Stimulated activated CD4-positive, alpha-beta T cell treated with anti-CD3 and anti-CD28 coated beads, TNF-alpha, amount 100 ng/mL, for 4 hours (primary cell): ENCODE measurements at regions not wholly inside any gene's neighbourhood (a gene's known extent, or its start where the extent isn't known, plus 50 kb on each side); places are given as distances from the start of the nearest gene placed in this dataset.
"Not testable (repeated sequence)": the region's sequence is repeated elsewhere in the genome, so short reads cannot be mapped to it uniquely, and the experiment has no call there.

Source experiments
- DNase-seq, 3 experiments: peaks; one replicate each; pipeline ENCODE4 v3.0.0-alpha.2; 2020; ENCODE audit warnings: low read depth in 3 of 3

DNA sequence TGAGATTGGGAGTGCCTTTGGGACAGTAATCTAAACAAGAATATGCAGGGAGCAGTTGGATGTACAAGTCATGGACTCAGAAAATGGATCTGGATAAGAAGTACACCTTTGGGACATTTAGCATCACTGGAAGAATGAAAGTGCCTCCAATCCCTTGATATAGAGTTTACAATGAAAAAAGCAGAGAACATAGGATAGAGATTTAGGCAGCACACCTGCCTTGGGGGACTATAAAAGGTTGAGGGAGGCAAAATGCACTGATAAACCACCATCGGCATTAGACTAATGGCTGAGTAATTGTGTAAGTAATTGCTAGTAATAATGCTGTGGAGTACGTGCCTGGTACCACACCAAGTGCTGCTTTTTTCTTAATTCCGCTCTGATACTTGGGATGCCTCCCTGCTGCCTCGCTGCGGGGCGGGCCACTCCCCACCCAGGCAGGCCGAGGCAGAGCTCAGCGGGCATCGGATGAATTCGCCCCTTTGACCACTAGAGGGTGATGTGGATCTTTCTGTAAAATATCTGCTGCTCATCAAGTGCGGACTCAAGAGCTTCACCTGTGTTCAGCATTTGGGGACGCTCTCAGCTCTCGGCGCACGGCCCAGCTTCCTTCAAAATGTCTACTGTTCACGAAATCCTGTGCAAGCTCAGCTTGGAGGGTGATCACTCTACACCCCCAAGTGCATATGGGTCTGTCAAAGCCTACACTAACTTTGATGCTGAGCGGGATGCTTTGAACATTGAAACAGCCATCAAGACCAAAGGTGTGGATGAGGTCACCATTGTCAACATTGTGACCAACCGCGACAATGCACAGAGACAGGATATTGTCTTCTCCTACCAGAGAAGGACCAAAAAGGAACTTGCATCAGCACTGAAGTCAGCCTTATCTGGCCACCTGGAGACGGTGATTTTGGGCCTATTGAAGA, 99.9 kb downstream of the ANKRD18B start:
- peak; percentile 42 to 45 (median 43) for DNase-seq

DNA sequence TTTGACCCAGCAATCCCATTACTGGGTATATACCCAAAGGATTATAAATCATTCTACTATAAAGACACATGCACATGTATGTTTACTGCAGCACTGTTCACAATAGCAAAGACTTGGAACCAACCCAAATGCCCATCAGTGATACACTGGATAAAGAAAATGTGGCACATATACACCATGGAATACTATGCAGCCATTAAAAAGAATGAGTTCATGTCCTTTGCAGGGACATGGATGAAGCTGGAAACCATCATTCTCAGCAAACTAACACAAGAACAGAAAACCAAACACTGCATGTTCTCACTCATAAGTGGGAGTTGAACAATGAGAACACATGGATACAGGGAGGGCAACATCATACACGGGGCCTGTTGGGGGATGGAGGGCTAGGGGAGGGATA, 104.3 kb downstream of the ANKRD18B start:
- not testable (repeated sequence) for DNase-seq

DNA sequence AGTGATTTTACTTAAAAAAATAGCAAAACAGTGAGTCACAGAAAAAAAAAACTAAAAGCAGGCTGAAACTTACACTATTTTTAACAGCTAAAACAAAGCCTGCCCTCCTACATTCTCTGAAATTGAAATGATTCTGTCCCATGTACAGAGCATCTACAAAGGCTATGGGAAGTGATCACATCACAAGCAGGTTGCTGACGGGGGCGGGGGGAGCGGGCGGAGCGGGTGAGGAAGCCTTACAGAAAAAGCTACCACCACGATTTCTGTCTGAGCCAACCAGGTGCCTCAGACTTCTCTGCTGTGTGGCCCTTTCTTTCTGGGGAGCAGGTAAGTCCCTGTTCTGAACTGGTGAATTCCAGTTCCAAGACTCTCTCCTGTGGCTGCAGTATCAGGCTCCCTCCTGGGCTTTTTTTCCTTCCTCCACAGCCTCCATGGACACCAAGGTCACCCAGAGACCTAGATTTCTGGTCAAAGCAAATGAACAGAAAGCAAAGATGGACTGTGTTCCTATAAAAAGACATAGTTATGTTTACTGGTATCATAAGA, 104.9 kb downstream of the ANKRD18B start:
- DNase-seq = no peak

DNA sequence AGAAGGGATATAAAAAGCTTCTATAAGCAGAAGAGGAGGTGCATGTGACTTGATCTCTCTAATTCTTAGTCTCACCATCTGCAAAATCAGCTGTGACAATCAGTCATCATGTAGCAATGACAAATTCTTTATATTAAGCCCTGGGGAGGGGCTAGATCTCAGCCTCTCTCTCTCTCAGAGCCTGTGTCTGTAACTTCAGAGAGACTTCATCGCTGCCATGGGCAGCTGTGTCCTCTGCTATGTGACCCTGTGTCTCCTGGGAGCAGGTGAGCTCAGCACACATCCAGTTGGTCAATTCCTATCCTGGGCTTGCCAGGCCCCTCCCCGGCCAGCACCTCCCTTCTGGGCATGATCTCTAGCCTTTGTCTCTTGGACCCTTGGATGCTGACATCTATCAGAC, 109.6 kb downstream of the ANKRD18B start:
- DNase-seq = no peak

DNA sequence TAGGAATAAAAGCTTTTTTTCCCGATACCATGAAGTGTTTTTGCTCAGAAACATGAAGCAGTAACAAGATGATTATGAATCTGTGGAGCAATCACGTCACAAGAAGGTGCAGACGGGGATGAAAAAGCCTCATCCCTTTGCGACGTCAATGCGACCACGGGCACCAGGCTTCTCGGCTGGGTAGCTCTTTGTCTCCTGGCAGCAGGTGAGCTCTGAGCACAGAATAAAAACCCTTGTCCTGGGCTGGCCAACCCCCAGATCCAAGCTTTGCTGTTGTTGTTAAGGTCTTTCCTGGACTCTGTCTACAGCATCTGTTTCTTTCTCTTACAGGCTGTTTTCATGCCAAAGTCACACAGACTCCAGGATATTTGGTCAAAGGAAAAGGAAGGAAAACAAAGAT, 113.8 kb downstream of the ANKRD18B start:
- no peak for DNase-seq

DNA sequence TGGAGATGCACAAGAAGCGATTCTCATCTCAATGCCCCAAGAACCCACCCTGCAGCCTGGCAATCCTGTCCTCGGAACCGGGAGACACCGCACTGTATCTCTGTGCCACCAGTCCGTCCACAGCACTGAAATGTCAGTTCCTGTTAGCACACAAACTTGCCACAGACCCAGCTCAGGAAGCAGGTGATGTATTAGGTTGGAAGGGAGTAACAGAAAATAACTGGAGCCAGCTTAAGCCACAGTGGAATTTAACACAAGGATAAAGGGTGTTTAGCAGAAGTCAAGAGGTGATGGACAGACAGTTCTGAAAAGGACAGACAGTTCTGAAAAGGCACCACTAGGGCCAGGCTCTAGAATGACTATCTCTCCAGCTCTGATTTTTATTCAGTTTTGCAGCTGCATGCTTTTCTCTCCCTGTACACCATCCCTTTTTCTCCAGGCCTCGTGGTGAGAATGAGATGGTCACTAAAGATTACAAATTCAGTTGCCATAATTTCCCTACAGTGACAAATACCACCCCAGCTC, 114.4 kb downstream of the ANKRD18B start:
- no peak for DNase-seq

DNA sequence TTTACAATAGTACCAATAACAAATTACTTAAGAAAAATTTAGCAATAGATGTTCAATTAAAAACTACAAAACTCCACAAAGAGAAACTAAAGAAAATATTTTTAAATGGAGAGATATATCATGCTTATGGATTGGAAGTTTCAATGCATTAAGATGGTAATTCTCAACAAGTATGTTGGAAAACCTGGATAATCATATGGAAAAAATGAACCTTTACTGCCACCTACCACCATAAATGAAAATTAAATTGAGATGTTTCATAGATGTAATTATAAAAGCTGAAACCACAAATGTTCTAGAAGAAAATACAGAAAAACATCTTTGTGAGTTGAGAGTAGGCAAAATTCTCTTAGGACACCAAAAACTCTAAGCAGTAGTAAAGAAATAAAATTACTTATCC, 121.7 kb downstream of the ANKRD18B start:
- DNase-seq = no peak

DNA sequence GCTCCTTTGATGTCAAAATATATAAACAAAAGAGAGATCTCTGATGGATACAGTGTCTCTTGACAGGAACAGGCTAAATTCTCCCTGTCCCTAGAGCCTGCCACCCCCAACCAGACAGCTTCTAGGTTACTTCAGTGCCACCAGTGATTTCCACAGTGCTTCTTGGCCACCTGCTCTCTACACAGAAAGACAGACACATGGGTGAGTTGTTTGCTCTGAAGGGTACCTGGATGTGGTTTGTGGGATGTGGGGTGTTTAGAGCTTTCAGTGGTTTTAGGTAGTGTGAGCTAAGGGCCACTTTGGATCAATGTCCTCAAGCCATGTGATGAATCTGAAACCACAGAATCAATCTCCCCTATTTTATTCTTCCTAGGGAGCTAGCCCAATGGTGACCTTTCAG, 125.4 kb downstream of the ANKRD18B start:
- no peak for DNase-seq

DNA sequence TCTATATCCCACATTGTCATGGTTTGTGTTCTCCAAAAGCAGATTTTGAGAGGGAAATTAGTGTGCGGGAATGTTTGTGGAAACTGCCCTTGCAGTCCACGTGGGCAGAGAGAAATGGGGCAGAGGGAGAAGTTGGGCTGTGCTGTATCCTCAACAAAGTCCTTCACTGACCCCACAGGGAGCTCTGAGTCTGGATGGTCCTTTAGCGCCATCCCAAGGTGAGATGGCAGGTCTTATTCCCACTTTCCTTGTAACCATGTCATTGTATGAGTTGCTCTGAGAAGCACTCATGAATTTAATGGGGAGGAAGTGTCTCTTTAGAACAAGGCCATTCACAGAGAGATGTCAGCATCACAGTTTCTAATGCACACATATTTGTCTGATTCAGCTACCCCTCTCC, 127.1 kb downstream of the ANKRD18B start:
- no peak for DNase-seq

DNA sequence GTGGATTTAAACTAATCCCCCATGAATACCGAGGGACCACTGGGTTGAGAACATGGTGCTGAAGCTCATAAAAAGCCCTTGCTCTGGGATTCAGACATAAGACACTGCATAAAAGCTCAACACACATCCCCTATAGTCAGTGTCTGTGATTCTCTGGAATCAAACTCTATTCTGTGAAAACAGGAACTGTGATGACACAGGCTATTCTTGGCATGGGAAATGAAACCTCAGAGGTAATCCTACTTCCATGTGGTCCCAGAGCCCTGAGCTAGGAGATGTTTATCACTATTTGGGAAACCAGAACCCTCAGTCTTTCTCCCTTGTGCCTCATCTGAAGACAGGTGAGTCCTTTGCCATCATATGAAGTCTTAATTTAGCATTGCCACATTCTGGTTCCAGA, 135.4 kb upstream of the PRSS3 start:
- DNase-seq = no peak

DNA sequence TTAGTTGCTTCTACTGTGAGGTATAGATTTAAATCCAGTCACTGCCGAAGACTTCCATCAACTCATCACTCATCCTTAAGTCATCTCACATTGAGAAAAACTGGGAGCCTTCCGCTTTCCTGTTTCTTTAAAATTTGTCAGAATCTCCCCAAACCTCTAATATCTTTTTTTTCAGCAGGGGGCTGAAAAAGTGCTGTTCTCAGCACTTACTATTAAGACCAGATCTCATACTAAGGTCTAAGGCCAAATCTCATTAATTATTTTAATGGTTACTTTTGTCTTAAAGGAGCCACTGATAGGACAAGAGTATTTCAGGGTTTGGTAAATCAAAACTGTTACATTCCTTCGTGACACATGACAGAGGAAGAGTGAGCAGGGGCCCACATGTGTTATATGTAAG, 134.6 kb upstream of the PRSS3 start:
- DNase-seq = no peak

DNA sequence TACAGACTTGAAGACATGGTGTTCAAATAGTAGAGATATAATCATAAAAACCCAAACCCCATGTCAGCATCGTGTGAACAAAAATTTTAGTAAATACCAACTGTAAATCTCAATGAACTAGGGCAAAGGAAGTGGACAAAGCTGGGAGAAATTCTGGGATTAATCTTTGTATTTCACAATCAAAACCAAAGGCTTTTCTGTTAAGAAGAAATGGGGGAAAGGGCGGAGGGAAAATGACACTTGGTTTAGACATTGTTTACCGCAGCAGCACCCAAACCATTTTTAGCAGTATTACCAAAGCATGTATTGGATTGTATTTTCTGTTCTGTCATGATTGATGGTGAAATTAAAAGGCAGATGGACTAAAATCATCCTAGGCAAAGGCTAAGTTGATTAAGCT, 134.2 kb upstream of the PRSS3 start:
- no peak for DNase-seq

DNA sequence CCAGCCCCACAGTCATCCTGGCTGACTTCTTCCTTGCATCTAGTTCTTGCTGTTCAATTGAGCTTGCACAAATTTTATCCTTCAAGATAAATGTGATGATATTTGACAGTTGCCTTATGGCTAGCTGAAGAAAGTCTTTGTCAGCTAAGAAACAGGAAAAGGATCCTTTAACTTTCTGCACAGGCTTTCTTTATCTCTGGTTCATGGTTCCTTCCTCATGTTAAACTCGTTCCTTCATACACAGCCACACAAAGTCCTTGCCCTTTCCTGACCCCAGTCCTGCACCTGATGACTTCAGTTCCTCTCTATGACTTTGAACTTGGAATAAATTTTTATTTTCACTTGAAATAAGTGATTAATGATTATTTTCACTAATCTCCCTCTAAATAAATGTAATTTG, 132.5 kb upstream of the PRSS3 start:
- DNase-seq = no peak

DNA sequence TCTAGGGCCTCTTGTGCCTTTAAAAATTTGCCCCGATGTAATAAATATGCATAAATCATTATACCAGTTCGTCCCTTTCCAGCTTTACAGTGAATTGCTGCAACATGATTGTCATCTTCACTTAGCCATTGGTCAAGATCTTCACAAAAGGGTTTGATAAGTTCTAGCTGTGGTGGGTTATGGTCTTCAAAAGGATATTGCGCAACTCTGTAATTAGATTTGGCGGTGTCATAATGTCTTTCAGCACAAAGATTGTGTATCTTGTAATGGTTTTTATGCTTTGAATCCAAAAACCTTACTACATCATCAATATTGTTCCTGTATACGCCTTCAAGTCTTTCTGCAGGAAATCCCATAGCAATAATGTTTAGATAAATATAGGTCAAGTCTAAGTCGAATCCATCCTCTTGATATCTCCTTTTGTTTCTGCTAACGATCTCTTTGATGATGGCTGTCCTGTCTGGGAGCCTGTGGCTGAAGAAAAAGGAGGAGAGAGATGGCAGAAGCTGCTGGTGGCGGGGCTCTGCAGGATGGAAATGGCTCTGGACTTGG, 119.1 kb upstream of the PRSS3 start:
- DNase-seq = not testable (repeated sequence)

DNA sequence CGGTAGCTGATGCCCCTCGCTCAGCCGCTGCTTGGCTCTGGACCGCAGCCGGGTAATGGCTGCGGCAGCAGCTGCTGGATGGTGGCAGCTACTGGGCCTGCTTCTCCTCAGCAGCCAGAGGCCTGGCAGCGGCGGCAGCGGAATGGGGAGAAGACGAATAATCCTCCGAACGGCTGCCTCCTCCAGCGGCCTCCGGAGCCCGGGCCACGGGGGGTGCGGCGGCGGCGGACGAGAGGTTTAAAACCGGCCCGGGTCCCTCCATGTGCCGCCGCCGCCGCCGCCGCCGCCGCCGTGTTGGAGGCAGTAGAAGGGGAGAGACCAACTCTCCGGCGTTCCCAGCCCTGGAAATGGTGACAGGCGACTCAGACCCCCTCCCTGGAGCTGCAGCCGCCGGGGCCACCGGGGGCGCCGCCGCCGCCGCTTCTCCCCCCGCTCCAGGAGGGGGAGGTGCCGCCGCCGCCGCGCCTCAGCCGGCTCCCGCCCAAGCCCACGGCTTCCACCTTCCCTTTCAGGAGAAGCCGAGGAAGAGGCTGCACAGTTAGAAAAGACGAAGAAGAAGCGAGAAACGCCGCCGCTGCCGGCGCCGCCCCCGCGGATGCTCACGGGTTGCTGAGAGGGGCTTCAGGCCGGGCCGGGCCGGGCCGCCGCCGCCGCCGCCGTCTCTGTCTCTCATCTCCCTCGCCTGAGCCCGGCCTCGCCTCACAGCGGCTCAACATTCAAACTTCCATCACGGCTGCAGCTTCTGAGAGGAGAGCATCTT, 118.4 kb upstream of the PRSS3 start:
- DNase-seq = peak in 2 of 3 experiments; percentile 2 to 14

DNA sequence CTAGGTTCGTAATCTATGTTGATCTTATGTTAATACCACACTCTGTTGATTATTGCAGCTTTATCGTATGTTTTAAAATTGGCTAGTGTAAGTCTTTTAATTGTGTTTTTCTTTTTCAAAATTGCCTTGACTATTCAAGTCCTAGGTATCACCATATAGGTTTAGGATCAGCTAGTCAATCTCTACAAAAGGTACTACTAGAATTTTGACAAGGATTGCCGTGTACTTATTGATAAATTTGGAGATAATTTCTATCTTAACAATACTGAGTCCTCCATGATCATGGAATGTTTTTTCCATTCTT, 117.9 kb upstream of the PRSS3 start:
- no peak for DNase-seq

DNA sequence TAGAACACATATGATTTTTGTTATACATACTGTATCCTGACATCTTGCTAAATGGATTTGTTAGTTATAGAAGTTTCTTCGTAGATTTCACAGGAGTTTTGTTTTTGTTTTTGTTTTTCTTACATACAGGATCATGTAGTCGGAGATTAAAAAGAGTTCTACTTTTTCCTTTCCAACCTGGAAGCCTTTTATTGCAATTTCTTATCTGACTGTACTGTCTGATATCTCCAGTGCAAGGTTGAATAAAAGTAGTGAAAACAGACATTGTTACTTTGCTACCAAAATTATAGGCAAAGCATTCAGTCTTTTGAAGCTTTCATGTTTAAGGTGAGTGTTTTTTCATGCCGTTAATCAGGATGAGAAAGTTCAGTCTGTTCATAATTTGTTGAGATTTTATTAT, 117.4 kb upstream of the PRSS3 start:
- DNase-seq = no peak

DNA sequence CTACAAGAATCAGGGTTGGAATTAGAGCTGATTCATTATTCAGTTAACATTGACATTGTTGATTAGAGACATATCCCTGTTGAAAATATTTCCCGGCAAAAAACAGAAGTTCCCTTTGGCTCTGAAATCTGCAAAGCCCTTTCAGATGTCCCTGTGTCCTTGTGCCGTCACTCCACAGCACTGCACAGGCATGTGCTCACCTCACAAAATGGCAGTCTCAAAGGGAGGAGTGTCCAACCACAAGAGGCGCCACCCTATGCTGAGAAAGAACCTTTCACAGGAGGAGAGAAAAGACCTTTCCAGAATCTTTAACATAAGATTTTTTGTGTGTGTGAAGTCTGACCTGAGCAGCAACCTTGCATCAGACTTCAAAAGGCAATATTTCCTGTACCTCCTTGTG, 112.8 kb upstream of the PRSS3 start:
- no peak for DNase-seq

DNA sequence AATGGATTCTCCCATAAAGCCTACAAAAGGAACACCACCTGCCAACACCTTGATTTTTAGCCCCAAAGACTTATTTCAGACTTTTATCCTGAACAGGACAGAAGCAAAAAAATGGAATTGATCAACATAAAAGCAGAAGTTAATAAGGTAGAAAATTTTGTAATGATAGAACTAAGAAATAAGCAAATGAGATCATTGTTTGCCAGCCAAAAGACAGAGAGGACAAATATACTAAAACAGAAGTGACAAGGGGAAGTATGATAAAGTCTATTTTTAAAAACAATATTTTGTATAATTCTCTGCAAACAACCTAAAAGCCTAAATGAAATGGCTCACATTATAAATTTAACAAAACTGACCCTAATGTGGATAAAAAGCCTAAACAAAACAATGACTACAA, 110.5 kb upstream of the PRSS3 start:
- DNase-seq = no peak

DNA sequence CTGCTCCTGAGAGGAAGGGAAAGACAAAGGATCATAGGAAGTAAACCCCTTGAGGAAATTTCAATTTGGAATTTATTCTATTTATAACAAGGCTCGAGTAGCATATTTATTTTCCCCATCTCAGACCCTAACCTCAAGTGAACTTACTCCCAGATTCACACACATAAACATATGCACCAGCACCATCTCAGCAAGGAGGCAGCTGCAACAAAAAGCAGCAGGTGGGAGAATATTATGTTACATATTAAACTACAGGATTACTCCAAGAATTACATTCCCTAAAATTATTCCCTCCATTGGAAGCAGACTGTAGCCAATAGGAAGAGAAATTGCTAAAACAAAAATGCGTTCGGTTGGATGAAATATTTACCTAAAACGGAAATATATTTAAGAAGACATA, 108.4 kb upstream of the PRSS3 start:
- no peak for DNase-seq

DNA sequence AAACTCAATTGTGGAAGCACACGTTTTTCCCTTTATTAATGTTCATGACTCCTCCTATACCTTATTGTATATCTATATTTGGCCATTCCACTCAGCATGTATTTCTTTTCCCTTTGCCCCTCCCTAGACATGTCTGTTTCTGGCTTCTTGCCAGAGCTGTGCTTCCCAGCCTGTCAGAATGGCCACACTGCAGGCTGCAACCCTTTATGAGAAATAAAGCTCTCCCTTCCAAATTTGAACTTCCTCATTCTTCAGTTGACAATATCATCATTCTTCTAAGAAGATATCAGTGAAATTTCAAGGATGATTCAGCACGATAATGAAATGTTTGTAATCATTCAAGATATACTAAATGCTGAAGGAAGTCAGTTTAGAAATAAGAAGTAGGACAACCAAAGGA, 107.6 kb upstream of the PRSS3 start:
- no peak for DNase-seq

DNA sequence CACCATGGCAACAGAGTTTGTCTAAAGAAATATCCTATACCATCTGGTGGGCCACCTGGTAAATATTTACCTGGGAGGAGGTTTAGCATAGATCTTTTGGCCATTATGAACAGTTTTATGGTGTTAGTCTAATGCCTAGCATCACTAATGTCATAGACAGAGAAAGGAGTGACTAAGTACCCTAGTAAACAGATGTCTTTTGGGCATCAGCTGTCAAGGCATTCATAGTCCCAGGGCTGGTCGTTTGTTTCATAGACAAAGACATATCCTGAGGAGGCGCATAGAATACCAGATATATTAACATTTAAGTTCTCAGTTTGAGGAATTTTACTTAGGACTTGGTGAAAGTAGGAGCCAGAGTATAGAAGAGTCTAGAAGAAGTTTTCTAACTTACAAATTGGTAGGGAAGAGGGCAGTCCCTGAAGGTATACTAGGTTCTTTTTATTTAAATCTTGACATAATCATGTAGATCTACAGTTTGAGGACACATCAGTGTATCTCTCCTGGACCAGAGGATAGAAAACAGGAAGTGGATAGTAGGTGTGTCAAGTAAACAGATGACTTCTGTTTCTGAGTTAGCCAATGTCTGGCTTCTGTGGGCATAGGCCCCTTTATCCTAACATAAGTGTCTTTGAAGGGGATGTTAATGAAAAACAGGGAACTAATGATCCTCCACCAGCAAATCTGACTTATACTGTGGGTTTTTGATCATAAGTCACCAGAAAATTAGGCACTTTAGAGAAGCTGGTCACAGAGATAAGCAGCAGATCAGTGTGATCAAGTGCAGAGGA, 105.0 kb upstream of the PRSS3 start:
- DNase-seq = no peak
